ENCODE measurements at regions not wholly inside any gene's neighbourhood (a gene's known extent, or its start where the extent isn't known, plus 50 kb on each side); places are given as distances from the start of the nearest gene placed in this dataset.

GRCh38 chr3:30185872-30186271, 420.5 kb upstream of the TGFBR2 start:
- H3K27me3 ChIP-seq (replicated peaks in 1 of 4; ENCODE audit: control insufficient read depth in 3 of 4, extremely low read depth in 1 of 4, insufficient read depth in 3 of 4, low read length in 3 of 4) = no peaks in the 10 kb centered on the region
- DNase-seq (ENCODE audit: low read depth in 1 of 2, low spot score in 2 of 2) = no peak
- no peak overlapping the region for H3K56ac ChIP-seq (replicated peaks; ENCODE audit: insufficient read length, low read depth, low read length)
- ChIA-PET POLR2A (ENCODE audit: partially characterized antibody) (no interaction called here), CTCF (ENCODE audit: partially characterized antibody) (interaction anchor here (0.9 kb wide), 1 partner anchor 12 kb away, joined by 4 read pairs; no protein-coding TSS in a partner anchor)
- no peaks in the 10 kb centered on the region for H3K9me3 ChIP-seq (ENCODE audit: insufficient read depth in 2 of 2, low read depth in 1 of 2, low read length in 1 of 2)
- H2BK120ac ChIP-seq (replicated peaks; ENCODE audit: low read depth, low read length) = no peak overlapping the region
- no peak overlapping the region for H2BK15ac ChIP-seq (ENCODE audit: low read length)
- no peak overlapping the region for H3K4me3 ChIP-seq (ENCODE audit: extremely low read depth in 1 of 4, insufficient read depth in 2 of 4, low read depth in 3 of 4, low read length in 4 of 4)
- H4K5ac ChIP-seq (ENCODE audit: insufficient read length, low read depth, low read length) = no peak overlapping the region
- no peak overlapping the region for H4K91ac ChIP-seq (replicated peaks; ENCODE audit: insufficient read length, low read length)
- no peak overlapping the region for H2AK5ac ChIP-seq (ENCODE audit: low read depth, low read length)
- no peak overlapping the region for H2BK5ac ChIP-seq (ENCODE audit: low read depth, low read length)
- H3K23me2 ChIP-seq (ENCODE audit: low read depth, low read length) = no peaks in the 10 kb centered on the region
- no peaks in the 10 kb centered on the region for H3K4me1 ChIP-seq (replicated peaks in 1 of 4; ENCODE audit: control insufficient read depth in 3 of 4, insufficient read depth in 4 of 4, low read length in 3 of 4)
- H3K9ac ChIP-seq (replicated peaks in 1 of 4; ENCODE audit: extremely low read depth in 1 of 4, low read depth in 3 of 4, low read length in 3 of 4) = no peak overlapping the region
- H3K36me3 ChIP-seq (ENCODE audit: control insufficient read depth in 2 of 4, insufficient read depth in 4 of 4, low read length in 3 of 4) = no peaks in the 10 kb centered on the region
- no peak overlapping the region for H3K23ac ChIP-seq (ENCODE audit: insufficient read length)
- H3K27ac ChIP-seq (ENCODE audit: low read depth, low read length) = no peak overlapping the region
- H3K79me2 ChIP-seq (ENCODE audit: control insufficient read depth in 1 of 2, insufficient read depth in 2 of 2, low read length in 2 of 2) = no peaks in the 10 kb centered on the region
- H3K18ac ChIP-seq (ENCODE audit: extremely low read depth, low read length) = no peak overlapping the region
- no peak overlapping the region for H3K14ac ChIP-seq (ENCODE audit: insufficient read length)
- FAIRE-seq = no peak
- H2AFZ ChIP-seq (ENCODE audit: low read length) = no peak overlapping the region
- no peak overlapping the region for H2BK12ac ChIP-seq (ENCODE audit: low read depth, low read length)
- H3K4ac ChIP-seq (replicated peaks; ENCODE audit: insufficient read length, low read depth, low read length) = no peak overlapping the region
- H3K79me1 ChIP-seq (ENCODE audit: low read depth, low read length) = no peaks in the 10 kb centered on the region
- no peak overlapping the region for H2BK20ac ChIP-seq (ENCODE audit: low read length)
- no peak overlapping the region for H4K8ac ChIP-seq (ENCODE audit: extremely low read depth, insufficient read depth, low read length)
- H4K20me1 ChIP-seq (replicated peaks in 1 of 2; ENCODE audit: control insufficient read depth in 1 of 2, insufficient read depth in 2 of 2, low read length in 2 of 2) = no peaks in the 10 kb centered on the region
- H3K4me2 ChIP-seq (ENCODE audit: insufficient read depth in 1 of 2, low read depth in 2 of 2, low read length in 2 of 2) = no peak overlapping the region
- TF ChIP-seq E2F6 (IDR thresholded peaks at IDR 0.05) (no peak), RXRA (IDR thresholded peaks at IDR 0.05; ENCODE audit: insufficient read depth, low read depth, low read length) (no peak), TAF1 (IDR thresholded peaks at IDR 0.05; ENCODE audit: low read depth, low read length) (no peak), HDAC2 (IDR thresholded peaks at IDR 0.05; ENCODE audit: borderline replicate concordance in 1 of 2, low read depth in 2 of 2, low read length in 2 of 2) (no peak), SP1 (IDR thresholded peaks at IDR 0.05; ENCODE audit: low read depth, low read length) (no peak), RAD21 (IDR thresholded peaks at IDR 0.05 in 1 of 2, conservative IDR thresholded peaks at IDR 0.05 in 1 of 2; ENCODE audit: low read depth in 2 of 2, low read length in 2 of 2) (no peak), MAX (IDR thresholded peaks at IDR 0.05) (no peak), BCL11A (IDR thresholded peaks at IDR 0.05; ENCODE audit: low read depth in 2 of 2, low read length in 2 of 2) (no peak), BACH1 (IDR thresholded peaks at IDR 0.05; ENCODE audit: low read length) (no peak), POLR2AphosphoS5 (IDR thresholded peaks at IDR 0.05; ENCODE audit: low read depth, low read length) (no peak), SUZ12 (IDR thresholded peaks at IDR 0.05; ENCODE audit: low read length) (no peak), KDM4A (IDR thresholded peaks at IDR 0.05; ENCODE audit: low read depth, low read length, severe bottlenecking) (no peak)
